ENCODE measurements at regions not wholly inside any gene's neighbourhood (a gene's known extent, or its start where the extent isn't known, plus 50 kb on each side); places are given as distances from the start of the nearest gene placed in this dataset.

DNA sequence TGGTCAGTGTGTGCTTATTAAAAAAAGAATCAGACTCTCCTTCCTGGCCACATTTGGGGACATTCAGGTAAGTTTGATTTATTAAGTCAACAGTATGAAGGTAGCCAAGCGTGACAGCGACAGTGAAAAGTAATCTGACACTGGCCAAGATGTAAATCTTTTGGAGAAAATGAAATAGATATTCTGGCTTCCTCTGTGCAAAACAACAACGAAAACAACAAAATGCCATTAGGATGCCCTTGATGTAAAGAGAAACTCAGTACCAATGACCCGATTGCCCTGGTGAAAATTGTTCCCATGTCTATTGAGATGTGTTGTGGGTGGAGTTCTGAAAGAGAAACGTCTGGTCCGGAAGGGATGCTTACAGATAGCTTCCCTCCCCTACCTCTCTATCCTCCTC is 267.8 kb downstream of the MAT2B start:
- FAIRE-seq: no peak
- no peak for DNase-seq (ENCODE audit: low read depth, low spot score)
- CTCF ChIA-PET: interaction anchor here (1.5 kb wide), 1 partner anchor 240 kb away, joined by 5 read pairs; no protein-coding TSS in a partner anchor

More for the DNA sequence above, 267.8 kb downstream of the MAT2B start:
- Histone ChIP-seq H3K9ac (replicated peaks; ENCODE audit: extremely low read depth, insufficient read depth, low read length) (no peak overlapping the region), H3K27ac (ENCODE audit: insufficient read depth, low read depth, low read length) (no peak overlapping the region), H3K79me2 (ENCODE audit: control insufficient read depth, insufficient read depth, low read length) (no peaks in the 10 kb centered on the region), H3K4me2 (ENCODE audit: insufficient read depth, low read length) (no peak overlapping the region), H3K9me1 (replicated peaks; ENCODE audit: control insufficient read depth, extremely low read depth, insufficient read depth, low read length) (no peaks in the 10 kb centered on the region), H3K4me3 (replicated peaks in 1 of 3; ENCODE audit: insufficient read depth in 1 of 3, low read depth in 1 of 3, low read length in 3 of 3) (no peak overlapping the region), H3K36me3 (ENCODE audit: control insufficient read depth in 2 of 2, extremely low read depth in 1 of 2, insufficient read depth in 2 of 2, low read length in 2 of 2) (no peaks in the 10 kb centered on the region), H3K27me3 (ENCODE audit: control insufficient read depth in 2 of 2, insufficient read depth in 2 of 2, low read length in 2 of 2) (no peaks in the 10 kb centered on the region), H4K20me1 (replicated peaks; ENCODE audit: control insufficient read depth, extremely low read depth, insufficient read depth, low read length) (no peaks in the 10 kb centered on the region), H2AFZ (ENCODE audit: low read depth, low read length) (no peak overlapping the region), H3K9me3 (replicated peaks; ENCODE audit: control insufficient read depth, insufficient read depth, low read length) (no peaks in the 10 kb centered on the region), H3K4me1 (ENCODE audit: control insufficient read depth, extremely low read depth, insufficient read depth, low read length) (peaks cover 17% of the 10 kb centered on the region)
- intact Hi-C loops (cut with micrococcal nuclease): no loop called here
- BruUV-seq (replicated peaks): no TSS peak
- dilution Hi-C loops (cut with MboI; ENCODE audit: extremely low pct_ligation_motif_present, low sequenced_read_pairs): loop anchor here (25.0 kb wide), 1 partner anchor 89 kb away; no protein-coding TSS in a partner anchor
- TF ChIP-seq, protein P1, sequence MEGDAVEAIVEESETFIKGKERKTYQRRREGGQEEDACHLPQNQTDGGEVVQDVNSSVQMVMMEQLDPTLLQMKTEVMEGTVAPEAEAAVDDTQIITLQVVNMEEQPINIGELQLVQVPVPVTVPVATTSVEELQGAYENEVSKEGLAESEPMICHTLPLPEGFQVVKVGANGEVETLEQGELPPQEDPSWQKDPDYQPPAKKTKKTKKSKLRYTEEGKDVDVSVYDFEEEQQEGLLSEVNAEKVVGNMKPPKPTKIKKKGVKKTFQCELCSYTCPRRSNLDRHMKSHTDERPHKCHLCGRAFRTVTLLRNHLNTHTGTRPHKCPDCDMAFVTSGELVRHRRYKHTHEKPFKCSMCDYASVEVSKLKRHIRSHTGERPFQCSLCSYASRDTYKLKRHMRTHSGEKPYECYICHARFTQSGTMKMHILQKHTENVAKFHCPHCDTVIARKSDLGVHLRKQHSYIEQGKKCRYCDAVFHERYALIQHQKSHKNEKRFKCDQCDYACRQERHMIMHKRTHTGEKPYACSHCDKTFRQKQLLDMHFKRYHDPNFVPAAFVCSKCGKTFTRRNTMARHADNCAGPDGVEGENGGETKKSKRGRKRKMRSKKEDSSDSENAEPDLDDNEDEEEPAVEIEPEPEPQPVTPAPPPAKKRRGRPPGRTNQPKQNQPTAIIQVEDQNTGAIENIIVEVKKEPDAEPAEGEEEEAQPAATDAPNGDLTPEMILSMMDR (IDR thresholded peaks at IDR 0.05; ENCODE audit: extremely low read depth in 1 of 2, insufficient read depth in 1 of 2, low read depth in 1 of 2, low read length in 2 of 2): no peak
- TF ChIP-seq MYC (IDR thresholded peaks at IDR 0.05; ENCODE audit: low read depth, low read length): no peak
- no peak for TF ChIP-seq JUN (IDR thresholded peaks at IDR 0.05; ENCODE audit: borderline replicate concordance, insufficient read depth, insufficient read length, low read depth)
- no peak for TF ChIP-seq POLR2A (IDR thresholded peaks at IDR 0.05; ENCODE audit: low read depth, low read length)
- no peak for TF ChIP-seq GATA2 (IDR thresholded peaks at IDR 0.05; ENCODE audit: insufficient read depth, insufficient read length, low read depth, low read length)
- TF ChIP-seq FOS (IDR thresholded peaks at IDR 0.05; ENCODE audit: borderline replicate concordance, insufficient read depth, low read length): no peak
- TF ChIP-seq, protein P2, sequence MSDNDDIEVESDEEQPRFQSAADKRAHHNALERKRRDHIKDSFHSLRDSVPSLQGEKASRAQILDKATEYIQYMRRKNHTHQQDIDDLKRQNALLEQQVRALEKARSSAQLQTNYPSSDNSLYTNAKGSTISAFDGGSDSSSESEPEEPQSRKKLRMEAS (IDR thresholded peaks at IDR 0.05; ENCODE audit: insufficient read depth, insufficient read length): no peak
- no peak for TF ChIP-seq POLR2AphosphoS5 (IDR thresholded peaks at IDR 0.05; ENCODE audit: insufficient read depth, low read depth, low read length)
- TF ChIP-seq EZH2 (IDR thresholded peaks at IDR 0.05; ENCODE audit: borderline replicate concordance, low read depth, low read length, severe bottlenecking): no peak
- POLR2A ChIA-PET: no interaction called here

Data from endothelial cell of umbilical vein (primary cell).